ENCODE measurements at regions not wholly inside any gene's neighbourhood (a gene's known extent, or its start where the extent isn't known, plus 50 kb on each side); places are given as distances from the start of the nearest gene placed in this dataset.
"Not testable (repeated sequence)": the region's sequence is repeated elsewhere in the genome, so short reads cannot be mapped to it uniquely, and the experiment has no call there.

GRCh38 chr4:111136438-111136837 lies 513.6 kb upstream of the PITX2 start:
- DNase-seq (ENCODE audit: low read depth): peak; percentile 38

DNA sequence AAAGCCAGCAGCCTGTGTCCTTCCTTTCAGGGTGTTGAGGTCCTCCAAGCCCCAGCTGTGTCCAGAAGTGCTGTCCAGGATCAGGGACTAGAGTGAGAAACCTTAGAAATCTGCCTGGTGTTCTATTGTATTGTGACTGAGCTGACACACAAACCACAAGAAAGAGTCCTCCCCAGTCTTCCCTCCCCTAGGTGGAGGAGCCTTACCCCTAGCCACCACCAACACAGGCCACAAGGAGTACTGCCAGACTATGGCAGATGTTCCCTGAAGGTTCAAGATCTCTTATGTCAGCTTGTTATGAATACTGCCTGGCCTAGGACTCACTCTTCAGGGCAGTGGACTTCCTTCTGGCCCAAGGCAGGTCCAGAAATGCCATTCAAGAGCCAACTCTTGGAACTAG lies 514.1 kb upstream of the PITX2 start:
- DNase-seq (ENCODE audit: low read depth): no peak

DNA sequence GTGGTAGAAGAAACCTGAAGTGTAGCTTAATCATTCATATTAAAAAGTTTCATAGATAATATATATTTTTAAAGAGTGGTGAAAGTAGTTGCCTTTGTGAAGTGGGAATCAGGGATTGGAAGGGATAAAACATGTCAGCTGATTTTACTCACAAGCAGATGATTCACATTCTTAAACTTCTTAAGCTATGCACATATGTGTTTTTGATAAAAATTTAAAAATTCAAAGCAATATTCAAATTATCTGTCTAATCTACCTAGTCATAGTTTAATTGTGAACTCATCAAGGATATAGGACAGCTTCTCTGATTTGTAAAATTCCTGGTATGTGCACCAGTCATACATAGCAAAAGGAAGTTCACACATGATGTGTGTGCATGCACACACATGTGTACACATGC lies 520.6 kb upstream of the PITX2 start:
- DNase-seq (ENCODE audit: low read depth): no peak

DNA sequence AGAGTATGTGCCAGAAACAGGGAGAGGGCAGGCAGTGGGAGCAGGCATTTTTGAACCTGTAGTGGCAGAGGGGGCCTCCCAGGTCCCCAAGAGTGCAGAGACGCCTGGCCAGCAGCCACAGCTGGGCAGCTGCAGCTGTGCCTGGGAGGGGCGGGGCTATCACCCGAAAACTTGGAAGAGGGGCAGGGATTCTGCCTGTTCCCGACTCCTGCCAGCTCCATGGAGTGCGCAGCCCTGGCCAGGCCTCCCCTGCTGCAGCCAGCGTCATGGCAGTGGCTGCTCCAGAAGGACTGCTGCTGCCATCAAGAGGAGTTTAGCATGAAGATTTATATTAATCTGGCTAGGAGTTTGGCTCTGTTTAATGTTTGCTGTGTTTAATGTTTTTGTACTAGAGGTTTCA lies 532.1 kb upstream of the PITX2 start:
- DNase-seq (ENCODE audit: low read depth): no peak

GRCh38 chr4:111164556-111164955 lies 541.7 kb upstream of the PITX2 start:
- not testable (repeated sequence) for DNase-seq (ENCODE audit: low read depth)

- DNase-seq (ENCODE audit: low read depth): peak; percentile 55
Measured at GRCh38 chr4:111174331-111174730, 551.5 kb upstream of the PITX2 start.

DNA sequence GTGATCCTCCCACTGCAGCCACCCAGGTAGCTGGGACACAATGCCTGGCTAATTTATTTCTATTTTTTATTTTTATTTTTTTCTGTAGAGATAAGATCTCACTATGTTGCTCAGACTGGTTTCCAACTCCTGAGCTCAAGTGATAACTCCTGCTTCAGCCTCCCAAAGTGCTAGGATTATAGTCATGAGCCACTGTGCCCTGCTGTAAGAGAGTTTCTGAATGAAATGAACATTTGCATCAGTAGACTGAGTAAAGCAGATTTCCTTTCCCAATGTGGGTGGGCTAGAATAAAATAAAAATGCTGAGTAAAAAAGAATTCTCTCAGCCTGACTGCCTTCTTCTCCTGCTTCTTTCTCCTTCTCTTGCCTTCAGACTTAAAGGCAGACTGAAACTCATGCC lies 555.4 kb upstream of the PITX2 start:
- no peak for DNase-seq (ENCODE audit: low read depth)

DNA sequence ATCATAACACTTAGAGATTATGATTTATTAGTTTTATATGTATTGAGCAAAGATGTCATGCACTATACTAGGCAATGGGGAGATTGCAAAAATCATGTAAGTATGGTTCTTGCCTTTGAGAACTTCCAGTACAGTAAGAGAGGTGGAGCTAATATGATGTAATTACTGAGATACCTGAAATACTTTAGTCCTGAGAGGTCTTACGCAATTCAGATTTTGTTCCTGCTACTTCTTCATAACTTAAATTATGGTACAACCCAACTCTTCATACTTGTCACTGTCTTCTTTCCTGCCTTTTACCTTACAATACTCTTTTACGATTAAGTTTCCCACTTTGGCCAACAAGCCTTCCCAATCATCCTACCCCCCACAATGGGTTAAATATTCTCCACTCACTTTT lies 564.2 kb upstream of the PITX2 start:
- DNase-seq (ENCODE audit: low read depth): no peak

DNA sequence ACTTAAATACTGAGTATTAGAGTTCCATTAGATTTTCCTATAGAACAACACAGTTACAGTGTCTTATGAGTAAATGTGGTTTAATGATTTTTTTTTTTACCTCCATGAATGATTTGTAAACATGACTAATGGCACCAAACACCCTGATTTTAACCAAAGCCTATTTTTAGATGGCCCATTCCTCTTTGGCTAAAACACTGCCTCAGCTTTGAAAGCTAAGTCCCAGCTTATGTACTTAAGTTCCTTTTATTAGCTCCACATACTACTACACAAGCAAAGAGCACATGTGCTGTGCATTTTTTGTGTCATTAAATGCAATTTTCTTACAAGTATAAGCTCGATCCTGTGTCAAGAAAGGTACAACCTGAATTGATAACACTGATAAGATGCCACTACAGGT lies 575.6 kb upstream of the PITX2 start:
- peak; percentile 40 for DNase-seq (ENCODE audit: low read depth)

DNA sequence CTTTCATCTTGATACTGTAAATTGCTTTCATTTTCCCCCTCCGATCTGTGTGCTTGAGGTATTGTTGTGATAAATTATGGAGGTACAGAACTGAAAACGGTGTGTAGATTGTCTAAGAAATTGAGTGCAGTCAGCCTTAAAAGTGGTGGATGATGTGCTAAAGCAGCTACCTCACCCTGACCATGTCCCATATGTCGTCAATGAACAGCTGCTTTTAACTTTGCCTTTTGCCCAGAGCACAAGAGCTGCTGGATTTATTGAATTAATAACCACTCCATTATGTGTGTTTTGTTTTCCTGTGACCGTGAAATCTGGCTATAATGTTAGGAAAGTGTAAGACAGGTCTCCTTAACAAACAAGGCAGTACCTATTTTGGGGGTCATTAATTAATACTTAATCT lies 581.9 kb upstream of the PITX2 start:
- no peak for DNase-seq (ENCODE audit: low read depth)

DNA sequence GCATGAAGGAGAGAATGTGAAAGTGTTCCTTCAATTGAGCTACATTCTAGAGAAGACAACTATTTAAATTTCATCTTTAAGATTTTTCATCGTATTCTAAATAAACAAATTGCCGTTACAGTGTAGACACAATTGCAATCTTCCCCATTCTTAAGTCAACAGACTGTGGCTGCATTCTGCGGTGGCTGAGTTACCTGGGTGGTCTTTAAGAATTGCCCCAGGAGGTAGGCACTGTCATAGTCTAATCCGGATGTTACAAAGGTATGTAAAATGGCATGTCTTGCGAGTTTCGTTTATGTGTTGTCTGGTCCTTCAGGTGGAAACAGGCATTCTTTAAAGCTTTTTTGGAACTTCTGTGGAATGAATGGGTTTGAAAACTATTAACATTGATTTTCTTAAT lies 586.1 kb upstream of the PITX2 start:
- DNase-seq (ENCODE audit: low read depth): no peak

DNA sequence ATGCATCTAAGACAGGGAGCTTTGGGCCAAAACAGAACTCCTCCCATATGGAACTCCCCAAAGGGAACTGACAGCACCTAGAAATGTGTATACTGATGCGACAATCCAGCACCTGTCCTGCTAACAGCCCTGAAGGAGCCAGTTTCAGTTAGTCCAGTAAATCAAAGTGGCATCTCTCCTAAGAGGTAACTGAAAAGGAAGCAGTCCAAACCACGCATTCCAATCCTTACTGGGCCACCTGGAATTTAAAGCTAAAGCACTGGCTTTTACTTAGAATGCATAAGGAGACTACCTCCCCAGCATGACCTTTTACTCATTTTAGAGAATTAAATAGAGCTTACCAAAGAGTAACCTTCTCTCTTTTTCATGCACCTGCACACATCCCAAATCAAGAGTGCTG lies 586.8 kb upstream of the PITX2 start:
- peak; percentile 6 for DNase-seq (ENCODE audit: low read depth)

- DNase-seq (ENCODE audit: low read depth): no peak
Measured at GRCh38 chr4:111210595-111210994, 587.7 kb upstream of the PITX2 start.

DNA sequence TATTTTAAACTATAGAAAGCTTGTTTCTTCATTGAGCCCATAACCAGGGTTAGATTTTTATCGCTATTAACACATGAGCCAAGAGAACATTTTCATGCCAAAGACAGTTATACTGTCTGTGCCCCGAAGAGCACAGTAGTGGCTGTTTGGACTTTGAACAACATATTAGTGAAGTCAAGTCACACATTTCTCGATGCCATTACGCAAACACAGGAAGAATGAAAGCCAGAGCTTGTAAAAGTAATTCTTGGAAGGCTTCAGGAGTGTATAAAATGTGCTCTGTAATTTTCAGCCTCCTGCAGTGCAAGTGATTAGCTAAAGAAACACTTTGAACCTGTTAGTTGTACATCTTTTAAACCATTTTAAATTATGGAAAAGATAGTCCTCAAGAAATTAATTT lies 590.7 kb upstream of the PITX2 start:
- no peak for DNase-seq (ENCODE audit: low read depth)

GRCh38 chr4:111214371-111214770 lies 591.5 kb upstream of the PITX2 start:
- no peak for DNase-seq (ENCODE audit: low read depth)

DNA sequence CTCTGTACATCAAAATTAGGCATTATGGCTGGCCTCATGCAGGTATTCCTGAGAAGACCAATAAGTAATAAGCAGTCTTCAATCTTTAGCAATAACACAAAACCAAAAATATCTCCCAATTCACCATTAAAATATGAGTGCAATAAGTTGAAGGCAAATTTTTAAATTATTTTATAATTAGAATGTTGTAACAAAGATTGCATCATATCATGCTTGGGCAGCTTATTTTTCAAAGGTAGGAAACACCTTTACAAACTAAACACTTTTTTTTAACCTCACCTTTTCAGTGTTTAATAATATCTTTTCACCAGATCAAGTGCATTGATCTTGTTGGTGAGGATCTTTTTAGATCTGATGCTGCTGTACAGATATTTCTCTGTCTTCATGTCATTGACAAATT lies 592.9 kb upstream of the PITX2 start:
- DNase-seq (ENCODE audit: low read depth): no peak

- DNase-seq (ENCODE audit: low read depth): no peak
Measured at GRCh38 chr4:111216791-111217190, 593.9 kb upstream of the PITX2 start.

GRCh38 chr4:111221371-111221770 lies 598.5 kb upstream of the PITX2 start:
- no peak for DNase-seq (ENCODE audit: low read depth)

- DNase-seq (ENCODE audit: low read depth): peak; percentile 71
Measured at GRCh38 chr4:111228396-111228795, 605.5 kb upstream of the PITX2 start.

DNA sequence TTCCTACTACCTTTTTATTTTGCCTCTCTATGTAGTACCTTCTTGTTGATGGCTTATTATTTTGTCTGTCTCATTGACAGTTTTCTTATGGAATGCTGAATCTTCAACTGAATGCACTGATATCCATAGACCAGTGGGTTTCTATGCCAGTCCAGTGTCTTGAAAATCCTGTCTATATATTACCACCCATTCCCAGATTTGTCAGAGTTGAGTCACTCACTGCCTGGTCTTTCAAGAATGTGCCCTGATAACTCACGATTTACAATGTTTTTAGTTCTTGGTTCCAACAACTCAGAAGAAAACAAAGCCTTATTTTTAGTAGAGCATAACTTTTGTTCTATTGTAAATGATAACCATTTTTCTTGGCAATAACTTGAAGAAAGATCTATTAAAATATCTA lies 606.0 kb upstream of the PITX2 start:
- peak; percentile 76 for DNase-seq (ENCODE audit: low read depth)

DNA sequence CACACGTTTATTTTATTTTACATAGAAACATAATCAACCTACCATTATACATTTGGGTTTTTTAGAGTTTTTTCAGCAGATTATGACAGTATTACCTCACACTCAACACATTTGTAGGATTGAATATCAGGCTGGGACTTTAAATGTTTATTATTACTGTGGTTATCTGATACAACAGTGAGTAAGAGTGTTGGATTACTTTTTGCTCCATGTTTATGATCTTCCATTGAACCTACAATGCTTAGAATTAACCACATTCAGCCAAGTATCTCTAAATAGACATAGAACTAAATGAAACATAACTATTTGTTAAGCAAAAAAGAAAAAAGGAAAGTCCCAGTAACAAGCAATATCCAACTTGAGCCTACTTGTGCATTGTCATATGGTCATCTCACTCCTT lies 607.4 kb upstream of the PITX2 start:
- DNase-seq (ENCODE audit: low read depth): peak; percentile 65

DNA sequence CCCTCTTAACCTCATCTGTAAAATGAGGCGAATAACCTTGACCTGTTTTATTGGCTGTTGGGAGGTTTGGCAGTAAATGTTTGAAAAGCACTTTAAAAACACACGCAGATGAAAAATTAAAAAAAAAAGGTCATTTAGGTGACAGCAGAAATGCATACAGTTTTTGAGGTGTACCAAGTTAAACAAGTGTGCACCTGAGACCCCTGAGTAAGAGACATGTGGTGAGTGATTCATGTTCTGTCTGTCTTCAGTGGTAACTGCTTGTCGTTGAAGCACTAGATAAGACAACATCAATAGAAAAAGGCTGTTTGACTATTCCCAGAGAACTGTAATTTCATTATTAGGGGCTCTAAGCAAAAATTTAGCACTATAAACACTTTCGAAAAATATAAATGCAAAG lies 608.4 kb upstream of the PITX2 start:
- peak; percentile 61 for DNase-seq (ENCODE audit: low read depth)

- DNase-seq (ENCODE audit: low read depth): no peak
Measured at GRCh38 chr4:111234939-111235338, 612.1 kb upstream of the PITX2 start.

- DNase-seq (ENCODE audit: low read depth): no peak
Measured at GRCh38 chr4:111263836-111264235, 641.0 kb upstream of the PITX2 start.

- DNase-seq (ENCODE audit: low read depth): no peak
Measured at GRCh38 chr4:111266937-111267336, 644.1 kb upstream of the PITX2 start.

All from M059J (cell line).